Body of pancreas (tissue), 4 donors: ENCODE measurements at regions not wholly inside any gene's neighbourhood (a gene's known extent, or its start where the extent isn't known, plus 50 kb on each side); places are given as distances from the start of the nearest gene placed in this dataset.

Experiments
- CTCF ChIP-seq, 7 experiments: fragments of 450-650 bp in 4 of 7; fragments of 200-600 bp in 3 of 7; sonication (generic) in 3 of 7; IDR thresholded peaks; one replicate each; pipeline ENCODE4 v1.5.1; 2016 to 2019; ENCODE audit warnings: antibody characterized with exemption in 7 of 7
- POLR2A ChIP-seq, 3 donors: fragments of 450-650 bp; IDR thresholded peaks; one replicate each; pipeline ENCODE4 v1.6.1; 2016; ENCODE audit warnings: antibody characterized with exemption in 3 of 3, mild to moderate bottlenecking in 2 of 3

GRCh38 chr11:111438846-111439520, 59.9 kb upstream of the POU2AF1 start:
- TF ChIP-seq CTCF (IDR thresholded peaks at IDR 0.05): no peak
- no peak for TF ChIP-seq POLR2A (IDR thresholded peaks at IDR 0.05)
